ENCODE measurements at regions not wholly inside any gene's neighbourhood (a gene's known extent, or its start where the extent isn't known, plus 50 kb on each side); places are given as distances from the start of the nearest gene placed in this dataset.

- TF ChIP-seq, protein P1, sequence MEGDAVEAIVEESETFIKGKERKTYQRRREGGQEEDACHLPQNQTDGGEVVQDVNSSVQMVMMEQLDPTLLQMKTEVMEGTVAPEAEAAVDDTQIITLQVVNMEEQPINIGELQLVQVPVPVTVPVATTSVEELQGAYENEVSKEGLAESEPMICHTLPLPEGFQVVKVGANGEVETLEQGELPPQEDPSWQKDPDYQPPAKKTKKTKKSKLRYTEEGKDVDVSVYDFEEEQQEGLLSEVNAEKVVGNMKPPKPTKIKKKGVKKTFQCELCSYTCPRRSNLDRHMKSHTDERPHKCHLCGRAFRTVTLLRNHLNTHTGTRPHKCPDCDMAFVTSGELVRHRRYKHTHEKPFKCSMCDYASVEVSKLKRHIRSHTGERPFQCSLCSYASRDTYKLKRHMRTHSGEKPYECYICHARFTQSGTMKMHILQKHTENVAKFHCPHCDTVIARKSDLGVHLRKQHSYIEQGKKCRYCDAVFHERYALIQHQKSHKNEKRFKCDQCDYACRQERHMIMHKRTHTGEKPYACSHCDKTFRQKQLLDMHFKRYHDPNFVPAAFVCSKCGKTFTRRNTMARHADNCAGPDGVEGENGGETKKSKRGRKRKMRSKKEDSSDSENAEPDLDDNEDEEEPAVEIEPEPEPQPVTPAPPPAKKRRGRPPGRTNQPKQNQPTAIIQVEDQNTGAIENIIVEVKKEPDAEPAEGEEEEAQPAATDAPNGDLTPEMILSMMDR (IDR thresholded peaks at IDR 0.05), result no peak
- TF ChIP-seq POLR2A (IDR thresholded peaks at IDR 0.05), result no peak
These were observed 282.9 kb upstream of the N4BP1 start for GRCh38 chr16:48892893-48893292.

All from esophagus squamous epithelium (tissue), 4 donors.